ENCODE measurements at regions not wholly inside any gene's neighbourhood (a gene's known extent, or its start where the extent isn't known, plus 50 kb on each side); places are given as distances from the start of the nearest gene placed in this dataset.

- TF ChIP-seq CTCF (IDR thresholded peaks at IDR 0.05) (no peak), POLR2A (IDR thresholded peaks at IDR 0.05) (no peak), POLR2AphosphoS5 (IDR thresholded peaks at IDR 0.05) (no peak)
These were observed 288.3 kb downstream of the TLE3 start for GRCh38 chr15:69809421-69809820.

Data from prostate gland (tissue), 2 donors.